Amygdala (tissue), 56 donors: ENCODE measurements at regions not wholly inside any gene's neighbourhood (a gene's known extent, or its start where the extent isn't known, plus 50 kb on each side); places are given as distances from the start of the nearest gene placed in this dataset.
"Not testable (repeated sequence)": the region's sequence is repeated elsewhere in the genome, so short reads cannot be mapped to it uniquely, and the experiment has no call there.

Experiments used
- DNase-seq, 56 donors: peaks; one replicate each; lab custom pipeline; 2025; lab: John Stamatoyannopoulos, UW

- DNase-seq = no peak
These were observed 87.0 kb upstream of the G2E3 start for GRCh38 chr14:30471980-30472379.

GRCh38 chr14:30473846-30474696 is 84.9 kb upstream of the G2E3 start:
- DNase-seq = not testable (repeated sequence)

GRCh38 chr14:30482276-30482675 is 76.7 kb upstream of the G2E3 start:
- no peak for DNase-seq

- DNase-seq = no peak
These were observed 74.8 kb upstream of the G2E3 start for GRCh38 chr14:30484201-30484600.

GRCh38 chr14:30484976-30485375 is 74.0 kb upstream of the G2E3 start:
- DNase-seq = no peak

GRCh38 chr14:30496852-30497251 is 62.1 kb upstream of the G2E3 start:
- DNase-seq = no peak

- no peak for DNase-seq
These were observed 59.6 kb upstream of the G2E3 start for GRCh38 chr14:30499358-30499757.

GRCh38 chr14:30500222-30500621 is 58.7 kb upstream of the G2E3 start:
- DNase-seq = no peak

GRCh38 chr14:30507209-30507608 is 51.7 kb upstream of the G2E3 start:
- no peak for DNase-seq
